HCT116 (cell line): ENCODE measurements at regions not wholly inside any gene's neighbourhood (a gene's known extent, or its start where the extent isn't known, plus 50 kb on each side); places are given as distances from the start of the nearest gene placed in this dataset.

Source experiments
- EZH2 ChIP-seq: fragments of 200-600 bp; sonication (generic); IDR thresholded peaks from 2 replicates; pipeline ENCODE4 v1.6.1; 2017; ENCODE audit warnings: antibody characterized with exemption, mixed run types
- JUND ChIP-seq: IDR thresholded peaks from 2 replicates; pipeline ENCODE4 v1.6.1; 2012
- POLR2A ChIP-seq: IDR thresholded peaks from 2 replicates; pipeline ENCODE4 v1.7.0; 2011; ENCODE audit warnings: borderline replicate concordance; ENCODE audit not compliant: insufficient read depth, insufficient read length; ENCODE audit errors: extremely low read depth
- POLR2AphosphoS5 ChIP-seq: IDR thresholded peaks from 2 replicates; pipeline ENCODE4 v1.6.1; 2011; ENCODE audit warnings: mild to moderate bottlenecking, low read depth, low read length, moderate library complexity
- SIN3A ChIP-seq: IDR thresholded peaks from 2 replicates; pipeline ENCODE4 v1.6.1; 2012; ENCODE audit warnings: low read depth
- TCF7L2 ChIP-seq: IDR thresholded peaks from 2 replicates; pipeline ENCODE4 v1.7.0; 2011; ENCODE audit warnings: borderline replicate concordance, inconsistent platforms; ENCODE audit not compliant: insufficient read depth, insufficient read length; ENCODE audit errors: extremely low read depth
- TF ChIP-seq, protein P1 (sequence below), 3 experiments: fragments of 200-600 bp in 1 of 3; sonication (generic) in 1 of 3; IDR thresholded peaks in 2 of 3; conservative IDR thresholded peaks in 1 of 3; 2 replicates each; pipeline ENCODE4 v1.5.1; 2012 to 2017; ENCODE audit warnings: low read depth in 2 of 3, low read length in 2 of 3, antibody characterized with exemption in 1 of 3, borderline replicate concordance in 1 of 3, control low read depth in 1 of 3, mild to moderate bottlenecking in 1 of 3, mixed read lengths in 1 of 3, mixed run types in 1 of 3, moderate library complexity in 1 of 3; ENCODE audit not compliant: insufficient read depth in 1 of 3

DNA sequence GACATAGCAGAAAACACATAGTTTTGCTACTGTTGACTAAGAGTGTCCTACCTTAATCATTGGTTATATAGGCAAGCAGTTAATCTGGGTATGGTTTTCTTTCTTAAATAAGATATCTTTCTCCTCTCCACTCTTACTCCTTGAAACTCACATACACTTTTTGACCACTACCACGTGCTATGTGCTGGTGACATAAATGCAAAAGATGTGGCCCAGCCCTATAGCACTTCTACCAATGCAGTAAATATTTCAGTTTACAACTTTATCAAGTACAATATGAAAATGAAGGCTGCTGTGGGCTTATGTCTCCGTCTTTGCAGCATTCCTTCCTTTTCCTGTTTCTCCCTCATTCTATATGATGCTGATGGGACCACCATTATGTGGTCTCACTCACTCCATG lies 410.2 kb upstream of the CFAP20DC start:
- TF ChIP-seq, protein P1, sequence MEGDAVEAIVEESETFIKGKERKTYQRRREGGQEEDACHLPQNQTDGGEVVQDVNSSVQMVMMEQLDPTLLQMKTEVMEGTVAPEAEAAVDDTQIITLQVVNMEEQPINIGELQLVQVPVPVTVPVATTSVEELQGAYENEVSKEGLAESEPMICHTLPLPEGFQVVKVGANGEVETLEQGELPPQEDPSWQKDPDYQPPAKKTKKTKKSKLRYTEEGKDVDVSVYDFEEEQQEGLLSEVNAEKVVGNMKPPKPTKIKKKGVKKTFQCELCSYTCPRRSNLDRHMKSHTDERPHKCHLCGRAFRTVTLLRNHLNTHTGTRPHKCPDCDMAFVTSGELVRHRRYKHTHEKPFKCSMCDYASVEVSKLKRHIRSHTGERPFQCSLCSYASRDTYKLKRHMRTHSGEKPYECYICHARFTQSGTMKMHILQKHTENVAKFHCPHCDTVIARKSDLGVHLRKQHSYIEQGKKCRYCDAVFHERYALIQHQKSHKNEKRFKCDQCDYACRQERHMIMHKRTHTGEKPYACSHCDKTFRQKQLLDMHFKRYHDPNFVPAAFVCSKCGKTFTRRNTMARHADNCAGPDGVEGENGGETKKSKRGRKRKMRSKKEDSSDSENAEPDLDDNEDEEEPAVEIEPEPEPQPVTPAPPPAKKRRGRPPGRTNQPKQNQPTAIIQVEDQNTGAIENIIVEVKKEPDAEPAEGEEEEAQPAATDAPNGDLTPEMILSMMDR (IDR thresholded peaks at IDR 0.05 in 2 of 3, conservative IDR thresholded peaks at IDR 0.05 in 1 of 3; ENCODE audit: borderline replicate concordance in 1 of 3, insufficient read depth in 1 of 3, low read depth in 2 of 3, low read length in 2 of 3), result no peak
- no peak for TF ChIP-seq EZH2
- no peak for TF ChIP-seq POLR2AphosphoS5
- no peak for TF ChIP-seq SIN3A
- TF ChIP-seq POLR2A, result no peak
- no peak for TF ChIP-seq TCF7L2
- no peak for TF ChIP-seq JUND
